ENCODE measurements at regions not wholly inside any gene's neighbourhood (a gene's known extent, or its start where the extent isn't known, plus 50 kb on each side); places are given as distances from the start of the nearest gene placed in this dataset.

- TF ChIP-seq EP400 (IDR thresholded peaks at IDR 0.05) (no peak), ZBTB1 (CRISPR knock-in tag; IDR thresholded peaks at IDR 0.05; ENCODE audit: borderline replicate concordance, low read depth) (no peak), CBX3 (IDR thresholded peaks at IDR 0.05; ENCODE audit: borderline replicate concordance in 1 of 2, low read length in 2 of 2) (no peak), DDX20 (tag; IDR thresholded peaks at IDR 0.05; ENCODE audit: low read depth) (no peak), CBFA2T2 (conservative IDR thresholded peaks at IDR 0.05) (no peak), CHD2 (IDR thresholded peaks at IDR 0.05; ENCODE audit: low read depth, low read length) (no peak)
- TF ChIP-seq, protein P1, sequence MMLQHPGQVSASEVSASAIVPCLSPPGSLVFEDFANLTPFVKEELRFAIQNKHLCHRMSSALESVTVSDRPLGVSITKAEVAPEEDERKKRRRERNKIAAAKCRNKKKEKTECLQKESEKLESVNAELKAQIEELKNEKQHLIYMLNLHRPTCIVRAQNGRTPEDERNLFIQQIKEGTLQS (IDR thresholded peaks at IDR 0.05), result no peak
- TF ChIP-seq, protein P1 (CRISPR knock-in tag; conservative IDR thresholded peaks at IDR 0.05), result no peak
- peaks cover 6 to 16% of the 10 kb centered on the region in 2 experiments; a peak in 4 of 5 replicates for H3K27me3 ChIP-seq (ENCODE audit: control insufficient read depth in 2 of 2, insufficient read depth in 2 of 2, low read length in 2 of 2)
- H3K9me3 ChIP-seq (replicated peaks; ENCODE audit: control insufficient read depth, insufficient read depth, low read depth, low read length), result no peaks in the 10 kb centered on the region
- DNase-seq (ENCODE audit: extremely low read depth in 1 of 4, low spot score in 3 of 4), result no peak
- no peak for ATAC-seq
- H2AFZ ChIP-seq (ENCODE audit: low read depth, low read length), result no peak overlapping the region
- no peak overlapping the region for H3K4me2 ChIP-seq (ENCODE audit: insufficient read depth, low read length)
- no TSS peak for BruUV-seq (replicated peaks)
- POLR2A ChIA-PET, result interaction anchor here (0.7 to 1.2 kb wide), 2 partner anchors 10 to 17 kb away, joined by 3 read pairs; no protein-coding TSS in a partner anchor
- H3K9ac ChIP-seq (ENCODE audit: insufficient read depth in 1 of 2, low read depth in 2 of 2, low read length in 2 of 2), result no peak overlapping the region; a peak in 1 of 4 replicates
- no peaks in the 10 kb centered on the region for H4K20me1 ChIP-seq (replicated peaks; ENCODE audit: control insufficient read depth, insufficient read depth, low read length)
- no peak overlapping the region for H3K27ac ChIP-seq (ENCODE audit: extremely low read depth, low read depth, low read length)
- intact Hi-C loops (cut with micrococcal nuclease), result loop anchor here (10.0 kb wide), 1 partner anchor 444 kb away; no protein-coding TSS in a partner anchor
- no peaks in the 10 kb centered on the region for H3K36me3 ChIP-seq (ENCODE audit: control insufficient read depth, insufficient read depth, low read length)
- H3K4me1 ChIP-seq (replicated peaks in 1 of 2; ENCODE audit: control insufficient read depth in 2 of 2, insufficient read depth in 2 of 2, low read length in 2 of 2), result peaks cover 15 to 18% of the 10 kb centered on the region in 2 experiments
- no peaks in the 10 kb centered on the region for H3K9me1 ChIP-seq (ENCODE audit: control insufficient read depth, insufficient read depth, low read length)
- H3K4me3 ChIP-seq, result no peak overlapping the region
- in situ Hi-C loops (cut with MboI), result loop anchor here (25.0 kb wide), 2 partner anchors 622 to 653 kb away; partner anchors contain the start of genes HOXA10, HOXA3, HOXA7 and HOXA9
- no peak for FAIRE-seq
- CTCF ChIA-PET (ENCODE audit: low intra/inter-chr PET ratio), result no interaction called here
- WGBS (ENCODE audit: insufficient coverage, low coverage, missing lambda C conversion rate), result 14% methylated on average over 5 of the region's 5 CpGs
- H3K79me2 ChIP-seq (ENCODE audit: control insufficient read depth, insufficient read depth, low read length), result no peaks in the 10 kb centered on the region
Measured at GRCh38 chr7:26508917-26509316, 217.3 kb downstream of the SNX10 start.

Data from K562 (cell line).